Sigmoid colon (tissue), 6 donors: ENCODE measurements at regions not wholly inside any gene's neighbourhood (a gene's known extent, or its start where the extent isn't known, plus 50 kb on each side); places are given as distances from the start of the nearest gene placed in this dataset.
"Not testable (repeated sequence)": the region's sequence is repeated elsewhere in the genome, so short reads cannot be mapped to it uniquely, and the experiment has no call there.

ENCODE experiments used
- DNase-seq: peaks from one replicate; pipeline ENCODE4 v3.0.0-alpha.2; 2019
- H3K27ac ChIP-seq, 4 donors: fragments of 200-600 bp; sonication (generic); one replicate each; pipeline ENCODE4 v1.5.1; 2016 to 2019; ENCODE audit warnings: mild to moderate bottlenecking in 1 of 4
- H3K27me3 ChIP-seq, 3 donors: fragments of 200-600 bp; sonication (generic); one replicate each; pipeline ENCODE4 v1.5.1; 2019; ENCODE audit warnings: mild to moderate bottlenecking in 1 of 3
- H3K36me3 ChIP-seq, 4 donors: fragments of 200-600 bp; sonication (generic); one replicate each; pipeline ENCODE4 v1.5.1; 2016 to 2019
- H3K4me1 ChIP-seq, 4 donors: fragments of 200-600 bp; sonication (generic); one replicate each; pipeline ENCODE4 v1.5.1; 2017 to 2019
- H3K4me3 ChIP-seq, 4 donors: fragments of 200-600 bp; sonication (generic); one replicate each; pipeline ENCODE4 v1.5.1; 2017 to 2019; ENCODE audit warnings: mild to moderate bottlenecking in 2 of 4, moderate library complexity in 1 of 4
- H3K9me3 ChIP-seq, 4 donors: fragments of 200-600 bp in 3 of 4; sonication (generic) in 3 of 4; one replicate each; pipeline versions ENCODE4 v1.5.1 to v1.6.1; 2013 to 2019
- EP300 ChIP-seq, 4 donors: sonication (generic); formaldehyde crosslinking; IDR thresholded peaks; one replicate each; pipeline ENCODE4 v1.6.1; 2017; ENCODE audit warnings: antibody characterized with exemption in 4 of 4
- POLR2A ChIP-seq, 2 donors: fragments of 450-650 bp; IDR thresholded peaks; one replicate each; pipeline ENCODE4 v1.6.1; 2016; ENCODE audit warnings: antibody characterized with exemption in 2 of 2, mild to moderate bottlenecking in 2 of 2, moderate library complexity in 2 of 2
- POLR2AphosphoS5 ChIP-seq, 4 donors: sonication (generic); formaldehyde crosslinking; IDR thresholded peaks; one replicate each; pipeline ENCODE4 v1.6.1; 2017; ENCODE audit warnings: antibody characterized with exemption in 4 of 4
- whole genome bisulfite sequencing, 2 donors: extraction: QIAGEN DNeasy Blood & Tissue Kit; methylation state at CpG; one replicate each; pipeline ENCODE4 v1.1.7; 2013; 5-methylcytosine and 5-hydroxymethylcytosine counted together
- intact Hi-C: fragments of 100-400 bp; cut with DNase I; formaldehyde crosslinking; loops from one replicate; pipeline ENCODE4 v1.15.1; 2023
- TF ChIP-seq, protein P1 (sequence below), 4 experiments: fragments of 450-650 bp in 3 of 4; fragments of 200-600 bp in 1 of 4; IDR thresholded peaks; one replicate each; pipeline ENCODE4 v1.5.1; 2016 to 2019; ENCODE audit warnings: antibody characterized with exemption in 4 of 4, mild to moderate bottlenecking in 3 of 4, moderate library complexity in 2 of 4
- donor health status: healthy with polysubstance abuse.
- donor health status: healthy.

DNA sequence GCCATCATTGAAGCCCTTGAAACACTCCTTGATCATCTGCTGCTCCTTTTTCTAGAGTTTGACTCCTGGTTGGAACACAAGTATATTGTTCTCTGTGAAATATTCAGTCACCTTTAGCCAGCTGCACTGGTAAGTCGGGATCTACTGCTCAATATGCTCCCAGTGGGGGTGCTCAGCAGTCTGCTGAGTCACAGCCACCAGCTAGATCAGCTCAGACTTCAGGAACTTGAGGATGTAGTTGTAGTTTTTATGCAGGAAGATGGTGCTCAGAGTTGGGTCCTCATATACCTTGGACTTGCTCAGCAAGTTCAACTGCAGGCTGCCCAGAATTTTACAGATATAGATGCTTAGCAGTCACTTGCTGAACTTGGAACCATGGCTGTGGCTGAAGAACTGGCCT lies 202.5 kb upstream of the RPL34 start:
- no peak overlapping the region for H3K4me3 ChIP-seq
- no peaks in the 10 kb centered on the region for H3K36me3 ChIP-seq
- intact Hi-C loops = no loop called here
- TF ChIP-seq POLR2A (IDR thresholded peaks at IDR 0.05) (no peak), POLR2AphosphoS5 (IDR thresholded peaks at IDR 0.05) (no peak)
- TF ChIP-seq, protein P1, sequence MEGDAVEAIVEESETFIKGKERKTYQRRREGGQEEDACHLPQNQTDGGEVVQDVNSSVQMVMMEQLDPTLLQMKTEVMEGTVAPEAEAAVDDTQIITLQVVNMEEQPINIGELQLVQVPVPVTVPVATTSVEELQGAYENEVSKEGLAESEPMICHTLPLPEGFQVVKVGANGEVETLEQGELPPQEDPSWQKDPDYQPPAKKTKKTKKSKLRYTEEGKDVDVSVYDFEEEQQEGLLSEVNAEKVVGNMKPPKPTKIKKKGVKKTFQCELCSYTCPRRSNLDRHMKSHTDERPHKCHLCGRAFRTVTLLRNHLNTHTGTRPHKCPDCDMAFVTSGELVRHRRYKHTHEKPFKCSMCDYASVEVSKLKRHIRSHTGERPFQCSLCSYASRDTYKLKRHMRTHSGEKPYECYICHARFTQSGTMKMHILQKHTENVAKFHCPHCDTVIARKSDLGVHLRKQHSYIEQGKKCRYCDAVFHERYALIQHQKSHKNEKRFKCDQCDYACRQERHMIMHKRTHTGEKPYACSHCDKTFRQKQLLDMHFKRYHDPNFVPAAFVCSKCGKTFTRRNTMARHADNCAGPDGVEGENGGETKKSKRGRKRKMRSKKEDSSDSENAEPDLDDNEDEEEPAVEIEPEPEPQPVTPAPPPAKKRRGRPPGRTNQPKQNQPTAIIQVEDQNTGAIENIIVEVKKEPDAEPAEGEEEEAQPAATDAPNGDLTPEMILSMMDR (IDR thresholded peaks at IDR 0.05) = no peak
- H3K4me1 ChIP-seq = no peaks in the 10 kb centered on the region
- no peak for DNase-seq
- WGBS, 2 donors = 65 to 87% methylated on average over 1 of the region's 1 CpG
- no peaks in the 10 kb centered on the region for H3K9me3 ChIP-seq
- H3K27ac ChIP-seq = no peak overlapping the region
- H3K27me3 ChIP-seq = no peaks in the 10 kb centered on the region

DNA sequence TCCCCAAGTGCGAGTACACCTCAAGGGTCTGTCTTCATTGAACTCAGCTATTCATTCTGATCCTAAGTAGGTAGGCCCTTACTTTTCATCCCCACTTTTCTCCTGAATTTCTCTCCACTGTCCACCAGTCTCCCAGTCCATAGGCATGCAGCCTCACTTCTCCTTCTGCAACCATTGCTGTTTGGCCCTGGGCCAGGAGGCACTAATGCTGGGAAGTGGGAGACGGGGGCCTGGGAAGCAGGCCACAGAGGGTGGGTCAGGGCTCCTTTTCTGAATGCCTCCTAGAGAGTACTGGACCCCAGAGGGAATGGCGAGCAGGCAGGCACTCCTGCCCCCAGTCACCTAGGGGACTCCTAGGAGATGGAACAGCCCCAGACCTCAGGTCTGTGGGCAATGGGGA lies 203.5 kb upstream of the RPL34 start:
- no peak for DNase-seq
- intact Hi-C loops = no loop called here
- no peak for TF ChIP-seq POLR2AphosphoS5 (IDR thresholded peaks at IDR 0.05)
- no peak for TF ChIP-seq POLR2A (IDR thresholded peaks at IDR 0.05)
- TF ChIP-seq EP300 (IDR thresholded peaks at IDR 0.05) = no peak
- TF ChIP-seq, protein P1 (IDR thresholded peaks at IDR 0.05) = no peak
- 93 to 94% methylated on average over 3 of the region's 3 CpGs for WGBS, 2 donors
- H3K9me3 ChIP-seq = no peaks in the 10 kb centered on the region
- H3K36me3 ChIP-seq = no peaks in the 10 kb centered on the region
- H3K4me3 ChIP-seq = no peak overlapping the region
- H3K4me1 ChIP-seq = no peaks in the 10 kb centered on the region
- H3K27ac ChIP-seq = no peak overlapping the region
- no peaks in the 10 kb centered on the region for H3K27me3 ChIP-seq

DNA sequence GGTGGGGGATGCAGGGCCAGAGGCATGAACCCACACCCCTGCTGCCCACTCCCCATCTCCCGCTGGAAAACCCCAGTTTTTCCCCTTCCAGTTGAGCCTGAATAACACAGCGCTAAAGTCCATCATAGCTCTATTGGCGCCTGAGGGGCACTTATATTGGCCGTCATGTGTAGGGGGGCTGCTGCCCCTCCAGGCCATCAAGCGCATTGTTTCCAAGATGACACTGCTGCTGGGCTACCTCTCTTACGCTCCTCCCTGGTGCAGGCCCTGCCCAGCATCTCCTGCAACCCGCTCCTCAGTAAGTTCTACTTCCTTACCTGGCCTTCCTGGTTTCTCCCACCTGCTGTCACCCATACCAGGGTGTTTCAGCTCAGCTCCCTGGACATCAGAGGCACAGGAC lies 205.0 kb upstream of the RPL34 start:
- H3K4me3 ChIP-seq = no peak overlapping the region
- H3K9me3 ChIP-seq = no peaks in the 10 kb centered on the region
- H3K27ac ChIP-seq = no peak overlapping the region
- no peaks in the 10 kb centered on the region for H3K27me3 ChIP-seq
- H3K36me3 ChIP-seq = no peaks in the 10 kb centered on the region
- no peak for DNase-seq
- WGBS, 2 donors = 94 to 96% methylated on average over 7 of the region's 7 CpGs
- no peaks in the 10 kb centered on the region for H3K4me1 ChIP-seq
- TF ChIP-seq EP300 (IDR thresholded peaks at IDR 0.05) = no peak
- no peak for TF ChIP-seq POLR2A (IDR thresholded peaks at IDR 0.05)
- no peak for TF ChIP-seq POLR2AphosphoS5 (IDR thresholded peaks at IDR 0.05)
- TF ChIP-seq, protein P1 (IDR thresholded peaks at IDR 0.05) = no peak
- intact Hi-C loops = no loop called here

DNA sequence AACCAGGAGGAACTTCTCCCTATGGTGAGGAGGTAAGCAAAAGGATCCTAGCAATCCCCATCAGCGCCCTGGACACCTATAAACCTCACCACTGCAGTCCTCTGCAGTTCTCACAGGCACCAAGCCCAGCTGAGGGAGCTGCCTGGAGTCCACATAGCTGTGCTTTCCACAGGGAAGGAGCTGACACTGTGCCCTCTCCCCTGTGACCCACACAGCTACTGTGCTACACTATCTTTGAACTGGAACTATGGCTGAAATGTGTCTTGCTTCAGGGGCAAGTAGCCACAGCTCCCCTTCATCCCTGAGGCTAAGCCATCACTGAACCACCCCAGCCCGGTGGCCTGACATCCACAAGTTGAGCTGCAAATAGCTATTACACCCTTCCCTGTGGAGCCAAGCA lies 208.5 kb upstream of the RPL34 start:
- Histone ChIP-seq H3K27ac (no peak overlapping the region), H3K9me3 (peaks cover 0 to 3% (median 0%) of the 10 kb centered on the region in 4 donors), H3K36me3 (no peaks in the 10 kb centered on the region), H3K4me3 (no peak overlapping the region), H3K4me1 (no peaks in the 10 kb centered on the region), H3K27me3 (no peaks in the 10 kb centered on the region)
- intact Hi-C loops = no loop called here
- WGBS, 2 donors = 88 to 89% methylated on average over 2 of the region's 2 CpGs
- TF ChIP-seq POLR2AphosphoS5 (IDR thresholded peaks at IDR 0.05) = no peak
- TF ChIP-seq, protein P1 (IDR thresholded peaks at IDR 0.05) = no peak
- no peak for TF ChIP-seq POLR2A (IDR thresholded peaks at IDR 0.05)
- no peak for TF ChIP-seq EP300 (IDR thresholded peaks at IDR 0.05)
- DNase-seq = no peak

DNA sequence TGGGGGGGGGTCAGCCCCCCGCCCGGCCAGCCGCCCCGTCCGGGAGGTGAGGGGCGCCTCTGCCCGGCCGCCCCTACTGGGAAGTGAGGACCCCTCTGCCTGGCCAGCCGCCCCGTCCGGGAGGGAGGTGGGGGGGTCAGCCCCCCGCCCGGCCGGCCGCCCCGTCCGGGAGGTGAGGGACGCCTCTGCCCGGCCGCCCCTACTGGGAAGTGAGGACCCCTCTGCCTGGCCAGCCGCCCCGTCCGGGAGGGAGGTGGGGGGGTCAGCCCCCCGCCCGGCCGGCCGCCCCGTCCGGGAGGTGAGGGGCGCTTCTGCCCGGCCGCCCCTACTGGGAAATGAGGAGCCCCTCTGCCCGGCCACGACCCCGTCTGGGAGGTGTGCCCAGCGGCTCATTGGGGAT lies 210.7 kb upstream of the RPL34 start:
- intact Hi-C loops, H3K4me3 ChIP-seq: not testable (repeated sequence)
- 90 to 93% methylated on average over 16 to 32 of the region's 36 CpGs for WGBS, 2 donors

More for the DNA sequence above, 210.7 kb upstream of the RPL34 start:
- H3K36me3 ChIP-seq, DNase-seq, H3K27me3 ChIP-seq, H3K9me3 ChIP-seq, H3K27ac ChIP-seq, H3K4me1 ChIP-seq: not testable (repeated sequence)
